ENCODE measurements at regions not wholly inside any gene's neighbourhood (a gene's known extent, or its start where the extent isn't known, plus 50 kb on each side); places are given as distances from the start of the nearest gene placed in this dataset.

DNA sequence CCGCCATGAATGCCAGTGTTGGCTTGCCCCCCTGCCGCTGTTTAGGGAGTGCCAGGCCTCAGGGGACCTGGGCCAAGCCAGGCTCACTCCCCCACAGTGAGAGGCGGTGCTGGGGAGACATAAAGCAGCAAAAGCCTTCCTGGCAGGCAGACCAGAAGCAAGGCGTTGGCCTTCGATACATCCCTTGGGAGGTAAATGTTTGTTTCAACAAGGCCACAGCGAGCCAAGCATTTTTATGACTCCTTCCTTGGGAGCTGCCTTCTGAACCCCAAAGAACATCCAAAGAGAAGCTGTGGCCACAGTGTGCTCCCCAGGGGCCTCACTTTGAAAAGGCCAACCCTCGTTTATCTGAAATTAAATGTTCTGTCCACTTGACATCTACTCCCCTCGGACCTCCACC lies 119.7 kb upstream of the CIBAR2 start:
- TF ChIP-seq, protein P1, sequence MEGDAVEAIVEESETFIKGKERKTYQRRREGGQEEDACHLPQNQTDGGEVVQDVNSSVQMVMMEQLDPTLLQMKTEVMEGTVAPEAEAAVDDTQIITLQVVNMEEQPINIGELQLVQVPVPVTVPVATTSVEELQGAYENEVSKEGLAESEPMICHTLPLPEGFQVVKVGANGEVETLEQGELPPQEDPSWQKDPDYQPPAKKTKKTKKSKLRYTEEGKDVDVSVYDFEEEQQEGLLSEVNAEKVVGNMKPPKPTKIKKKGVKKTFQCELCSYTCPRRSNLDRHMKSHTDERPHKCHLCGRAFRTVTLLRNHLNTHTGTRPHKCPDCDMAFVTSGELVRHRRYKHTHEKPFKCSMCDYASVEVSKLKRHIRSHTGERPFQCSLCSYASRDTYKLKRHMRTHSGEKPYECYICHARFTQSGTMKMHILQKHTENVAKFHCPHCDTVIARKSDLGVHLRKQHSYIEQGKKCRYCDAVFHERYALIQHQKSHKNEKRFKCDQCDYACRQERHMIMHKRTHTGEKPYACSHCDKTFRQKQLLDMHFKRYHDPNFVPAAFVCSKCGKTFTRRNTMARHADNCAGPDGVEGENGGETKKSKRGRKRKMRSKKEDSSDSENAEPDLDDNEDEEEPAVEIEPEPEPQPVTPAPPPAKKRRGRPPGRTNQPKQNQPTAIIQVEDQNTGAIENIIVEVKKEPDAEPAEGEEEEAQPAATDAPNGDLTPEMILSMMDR (IDR thresholded peaks at IDR 0.05) = no peak
- no peak for TF ChIP-seq POLR2A (IDR thresholded peaks at IDR 0.05)

All from thyroid gland (tissue), 4 donors.